DOHH2 (cell line): ENCODE measurements at regions not wholly inside any gene's neighbourhood (a gene's known extent, or its start where the extent isn't known, plus 50 kb on each side); places are given as distances from the start of the nearest gene placed in this dataset.

Experiments
- H3F3A ChIP-seq: fragments of 200-600 bp; sonication (generic), shearing (Covaris generic); 2 replicates; pipeline ENCODE4 v1.6.0; 2016; ENCODE audit warnings: antibody characterized with exemption, mild to moderate bottlenecking; ENCODE audit not compliant: control insufficient read depth, insufficient read depth
- H3K27ac ChIP-seq: fragments of 200-600 bp; sonication (generic); 2 replicates; pipeline ENCODE4 v1.5.1; 2014; ENCODE audit warnings: low read depth, mild to moderate bottlenecking, low read length, moderate library complexity
- H3K27me3 ChIP-seq: fragments of 200-600 bp; sonication (generic); 2 replicates; pipeline ENCODE4 v1.6.1; 2014; ENCODE audit warnings: mild to moderate bottlenecking, low read length, mixed read lengths; ENCODE audit not compliant: control insufficient read depth
- H3K36me3 ChIP-seq: fragments of 200-600 bp; sonication (generic); 2 replicates; pipeline ENCODE4 v1.6.1; 2014; ENCODE audit warnings: mild to moderate bottlenecking, low read length, moderate library complexity, mixed read lengths; ENCODE audit not compliant: control insufficient read depth
- H3K4me1 ChIP-seq: fragments of 200-600 bp; sonication (generic); 2 replicates; pipeline ENCODE4 v1.6.1; 2014; ENCODE audit warnings: mild to moderate bottlenecking, low read length, mixed read lengths; ENCODE audit not compliant: control insufficient read depth
- H3K4me2 ChIP-seq: fragments of 200-600 bp; sonication (generic); 2 replicates; pipeline ENCODE4 v1.6.0; 2014; ENCODE audit warnings: mild to moderate bottlenecking, low read length, moderate library complexity
- H3K4me3 ChIP-seq: fragments of 200-600 bp; sonication (generic); 2 replicates; pipeline ENCODE4 v1.5.1; 2014; ENCODE audit warnings: mild to moderate bottlenecking, low read length, mixed read lengths
- H3K79me2 ChIP-seq: fragments of 200-600 bp; sonication (generic); 2 replicates; pipeline ENCODE4 v1.6.1; 2014; ENCODE audit warnings: mild to moderate bottlenecking, low read length, mixed read lengths; ENCODE audit not compliant: control insufficient read depth
- H3K9me2 ChIP-seq: fragments of 200-600 bp; sonication (generic); replicated peaks from 2 replicates; pipeline ENCODE4 v1.6.1; 2014; ENCODE audit warnings: mild to moderate bottlenecking, low read length, mixed read lengths; ENCODE audit not compliant: control insufficient read depth
- H3K9me3 ChIP-seq: fragments of 200-600 bp; sonication (generic); 2 replicates; pipeline ENCODE4 v1.6.1; 2014; ENCODE audit warnings: antibody characterized with exemption, low read length, mixed read lengths; ENCODE audit not compliant: control insufficient read depth, insufficient read depth
- H4K20me1 ChIP-seq: fragments of 200-600 bp; sonication (generic); 2 replicates; pipeline ENCODE4 v1.6.0; 2014; ENCODE audit warnings: low read depth, mild to moderate bottlenecking, antibody characterized with exemption, low read length, moderate library complexity; ENCODE audit not compliant: control insufficient read depth, insufficient read depth
- CTCF ChIP-seq: fragments of 200-600 bp; sonication (generic); IDR thresholded peaks from one replicate; pipeline ENCODE4 v1.5.1; 2014; ENCODE audit warnings: antibody characterized with exemption, mild to moderate bottlenecking, low read depth, low read length; ENCODE audit not compliant: poor library complexity, severe bottlenecking
- EZH2phosphoT487 ChIP-seq: fragments of 200-600 bp; sonication (generic); IDR thresholded peaks from 2 replicates; pipeline ENCODE4 v1.6.1; 2017; ENCODE audit warnings: borderline replicate concordance, mild to moderate bottlenecking, antibody characterized with exemption, low read length, moderate library complexity, mixed read lengths

GRCh38 chr12:84376320-84376719, 536.3 kb downstream of the SLC6A15 start:
- H3K9me3 ChIP-seq = no peaks in the 10 kb centered on the region; the same call in 1 of the 2 replicates
- H3K27ac ChIP-seq = no peak overlapping the region
- H3K79me2 ChIP-seq = no peaks in the 10 kb centered on the region
- H3F3A ChIP-seq = no peaks in the 10 kb centered on the region
- H3K4me3 ChIP-seq = no peak overlapping the region
- no peaks in the 10 kb centered on the region for H3K27me3 ChIP-seq
- H3K4me1 ChIP-seq = no peaks in the 10 kb centered on the region
- no peaks in the 10 kb centered on the region for H3K9me2 ChIP-seq
- TF ChIP-seq CTCF (no peak), EZH2phosphoT487 (no peak)
- H3K4me2 ChIP-seq = no peak overlapping the region
- no peaks in the 10 kb centered on the region for H4K20me1 ChIP-seq
- no peaks in the 10 kb centered on the region for H3K36me3 ChIP-seq

GRCh38 chr12:84375449-84376170, 537.0 kb downstream of the SLC6A15 start:
- H3K27ac ChIP-seq = no peak overlapping the region
- H3F3A ChIP-seq = no peaks in the 10 kb centered on the region
- no peaks in the 10 kb centered on the region for H3K9me2 ChIP-seq
- H3K27me3 ChIP-seq = no peaks in the 10 kb centered on the region
- no peak overlapping the region for H3K4me3 ChIP-seq
- TF ChIP-seq CTCF (no peak), EZH2phosphoT487 (no peak)
- no peak overlapping the region for H3K4me2 ChIP-seq
- no peaks in the 10 kb centered on the region; the same call in 1 of the 2 replicates for H3K9me3 ChIP-seq
- no peaks in the 10 kb centered on the region for H3K4me1 ChIP-seq
- H3K79me2 ChIP-seq = no peaks in the 10 kb centered on the region
- H4K20me1 ChIP-seq = no peaks in the 10 kb centered on the region
- no peaks in the 10 kb centered on the region for H3K36me3 ChIP-seq

- H3K36me3 ChIP-seq = no peaks in the 10 kb centered on the region
- no peaks in the 10 kb centered on the region for H3F3A ChIP-seq
- no peak for TF ChIP-seq CTCF
- no peak for TF ChIP-seq EZH2phosphoT487
- no peaks in the 10 kb centered on the region for H3K4me1 ChIP-seq
- H3K79me2 ChIP-seq = no peaks in the 10 kb centered on the region
- no peaks in the 10 kb centered on the region for H3K9me3 ChIP-seq
- no peak overlapping the region for H3K27ac ChIP-seq
- H3K4me2 ChIP-seq = no peak overlapping the region
- H4K20me1 ChIP-seq = no peaks in the 10 kb centered on the region
- no peaks in the 10 kb centered on the region for H3K9me2 ChIP-seq
- H3K4me3 ChIP-seq = no peak overlapping the region
- H3K27me3 ChIP-seq = no peaks in the 10 kb centered on the region
These were observed 550.1 kb downstream of the SLC6A15 start for GRCh38 chr12:84362552-84362897.
